ENCODE measurements at regions not wholly inside any gene's neighbourhood (a gene's known extent, or its start where the extent isn't known, plus 50 kb on each side); places are given as distances from the start of the nearest gene placed in this dataset.

GRCh38 chr6:150799276-150799805 is 66.2 kb upstream of the MTHFD1L start:
- H3K36me3 Mint-ChIP-seq: no peaks in the 10 kb centered on the region
- 86% methylated on average over 4 of the region's 4 CpGs for WGBS (ENCODE audit: insufficient coverage)
- no peak for DNase-seq
- Histone ChIP-seq H3K27ac (ENCODE audit: low read length) (no peak overlapping the region), H3K27me3 (ENCODE audit: control insufficient read depth, insufficient read depth, low read length) (no peaks in the 10 kb centered on the region), H3K4me1 (ENCODE audit: control insufficient read depth, insufficient read depth, low read length) (no peaks in the 10 kb centered on the region), H3K4me3 (ENCODE audit: low read length) (no peak overlapping the region), H3K9me3 (ENCODE audit: control insufficient read depth, insufficient read depth, low read length) (no peaks in the 10 kb centered on the region), H3K36me3 (ENCODE audit: control insufficient read depth, insufficient read depth, low read length) (no peaks in the 10 kb centered on the region)
- no peaks in the 10 kb centered on the region for H3K4me1 Mint-ChIP-seq
- no peak overlapping the region for H3K27ac Mint-ChIP-seq
- TF ChIP-seq CTCF (IDR thresholded peaks at IDR 0.05): no peak
- H3K9me3 Mint-ChIP-seq: no peaks in the 10 kb centered on the region
- no peak overlapping the region for H3K4me3 Mint-ChIP-seq
- ATAC-seq: no peak
- intact Hi-C loops (cut with micrococcal nuclease): no loop called here
- peaks cover 3 to 14% of the 10 kb centered on the region in 2 donors for H3K27me3 Mint-ChIP-seq (ENCODE audit: low read depth in 2 of 2)

GRCh38 chr6:150800674-150801314 is 64.7 kb upstream of the MTHFD1L start:
- DNase-seq (no peak), ATAC-seq (no peak)
- intact Hi-C loops (cut with micrococcal nuclease): no loop called here
- no peaks in the 10 kb centered on the region for H3K27me3 ChIP-seq (ENCODE audit: control insufficient read depth, insufficient read depth, low read length)
- peaks cover 3 to 12% of the 10 kb centered on the region in 2 donors for H3K27me3 Mint-ChIP-seq (ENCODE audit: low read depth in 2 of 2)
- no peaks in the 10 kb centered on the region for H3K36me3 ChIP-seq (ENCODE audit: control insufficient read depth, insufficient read depth, low read length)
- TF ChIP-seq CTCF (IDR thresholded peaks at IDR 0.05): no peak
- no peak overlapping the region for H3K4me3 ChIP-seq (ENCODE audit: low read length)
- H3K27ac ChIP-seq (ENCODE audit: low read length): no peak overlapping the region
- WGBS (ENCODE audit: insufficient coverage): 86% methylated on average over 8 of the region's 8 CpGs
- H3K27ac Mint-ChIP-seq: no peak overlapping the region
- H3K4me1 ChIP-seq (ENCODE audit: control insufficient read depth, insufficient read depth, low read length): no peaks in the 10 kb centered on the region
- no peaks in the 10 kb centered on the region for H3K4me1 Mint-ChIP-seq
- H3K4me3 Mint-ChIP-seq: no peak overlapping the region
- H3K9me3 ChIP-seq (ENCODE audit: control insufficient read depth, insufficient read depth, low read length): no peaks in the 10 kb centered on the region
- H3K9me3 Mint-ChIP-seq: no peaks in the 10 kb centered on the region
- H3K36me3 Mint-ChIP-seq: no peaks in the 10 kb centered on the region

DNA sequence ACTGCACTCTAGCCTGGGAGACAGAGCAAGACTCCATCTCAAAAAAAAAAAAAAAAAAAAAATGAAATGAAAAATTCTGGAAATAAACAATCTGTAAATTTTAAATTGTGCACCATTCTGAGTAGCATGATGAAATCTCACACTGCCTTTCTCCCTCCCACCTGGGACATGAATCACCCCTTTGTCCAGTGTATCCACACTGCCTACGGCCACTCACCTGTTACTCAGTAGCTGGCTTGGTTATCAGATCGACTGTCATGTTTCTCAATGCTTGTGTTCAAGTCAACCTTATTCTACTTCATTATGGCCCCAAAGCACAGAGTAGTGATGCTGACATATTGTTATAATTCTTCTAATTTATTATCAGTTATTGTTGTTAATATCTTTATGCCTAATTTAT is 58.7 kb upstream of the MTHFD1L start:
- WGBS (ENCODE audit: insufficient coverage): 94% methylated on average over 2 of the region's 2 CpGs
- Histone ChIP-seq H3K4me1 (ENCODE audit: control insufficient read depth, insufficient read depth, low read length) (no peaks in the 10 kb centered on the region), H3K9me3 (ENCODE audit: control insufficient read depth, insufficient read depth, low read length) (no peaks in the 10 kb centered on the region), H3K27ac (ENCODE audit: low read length) (no peak overlapping the region), H3K36me3 (ENCODE audit: control insufficient read depth, insufficient read depth, low read length) (no peaks in the 10 kb centered on the region), H3K4me3 (ENCODE audit: low read length) (no peak overlapping the region), H3K27me3 (ENCODE audit: control insufficient read depth, insufficient read depth, low read length) (no peaks in the 10 kb centered on the region)
- intact Hi-C loops (cut with micrococcal nuclease): no loop called here
- peaks cover 4 to 9% of the 10 kb centered on the region in 2 donors for H3K27me3 Mint-ChIP-seq (ENCODE audit: low read depth in 2 of 2)
- DNase-seq (no peak), ATAC-seq (no peak)
- H3K4me3 Mint-ChIP-seq: no peak overlapping the region
- H3K36me3 Mint-ChIP-seq: no peaks in the 10 kb centered on the region
- H3K27ac Mint-ChIP-seq: no peak overlapping the region
- TF ChIP-seq CTCF (IDR thresholded peaks at IDR 0.05): no peak
- H3K4me1 Mint-ChIP-seq: no peaks in the 10 kb centered on the region
- H3K9me3 Mint-ChIP-seq: no peaks in the 10 kb centered on the region

Measured in natural killer cell (primary cell).